ENCODE measurements at regions not wholly inside any gene's neighbourhood (a gene's known extent, or its start where the extent isn't known, plus 50 kb on each side); places are given as distances from the start of the nearest gene placed in this dataset.

DNA sequence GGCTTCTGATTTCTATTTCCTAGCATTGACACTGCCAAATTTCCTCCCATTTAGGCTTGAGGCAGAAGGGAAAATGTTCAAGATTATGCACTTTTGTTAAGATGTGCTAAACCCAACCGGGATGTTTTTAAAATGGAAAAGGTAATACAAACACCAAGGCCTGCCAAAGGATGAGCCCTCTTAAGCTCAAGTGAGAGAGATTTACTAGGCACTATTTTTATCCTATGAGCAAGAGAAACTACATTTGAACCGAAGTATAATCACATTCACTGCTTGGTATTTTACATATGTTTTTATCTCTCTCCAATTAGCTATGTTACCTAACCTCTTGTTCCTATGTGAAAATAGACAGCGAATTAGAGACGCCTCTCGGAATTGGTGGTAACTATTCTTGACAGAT is 295.8 kb downstream of the GABRB3 start:
- DNase-seq (no peak), ATAC-seq (peak; percentile 47)
- intact Hi-C loops (cut with micrococcal nuclease): no loop called here

DNA sequence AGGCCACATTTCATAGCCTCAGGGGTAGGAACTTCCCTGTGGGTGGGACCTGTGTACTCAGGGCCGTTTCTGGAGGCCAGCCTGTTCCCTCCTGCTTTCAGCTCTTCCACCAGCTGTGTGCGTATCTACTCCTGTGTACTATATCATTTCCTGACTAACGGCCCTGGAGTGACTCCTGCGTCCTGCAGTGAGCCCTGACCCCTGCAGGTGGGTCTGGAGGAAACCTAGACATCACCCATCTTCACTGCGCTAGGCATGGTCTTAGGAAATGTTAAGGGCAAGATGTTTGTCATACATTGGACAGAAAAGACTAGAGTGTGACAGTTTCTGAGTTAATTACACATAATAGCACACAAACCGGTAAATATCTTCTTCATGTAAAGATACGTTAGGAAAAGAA is 297.3 kb downstream of the GABRB3 start:
- no peak for ATAC-seq
- intact Hi-C loops (cut with micrococcal nuclease): no loop called here

DNA sequence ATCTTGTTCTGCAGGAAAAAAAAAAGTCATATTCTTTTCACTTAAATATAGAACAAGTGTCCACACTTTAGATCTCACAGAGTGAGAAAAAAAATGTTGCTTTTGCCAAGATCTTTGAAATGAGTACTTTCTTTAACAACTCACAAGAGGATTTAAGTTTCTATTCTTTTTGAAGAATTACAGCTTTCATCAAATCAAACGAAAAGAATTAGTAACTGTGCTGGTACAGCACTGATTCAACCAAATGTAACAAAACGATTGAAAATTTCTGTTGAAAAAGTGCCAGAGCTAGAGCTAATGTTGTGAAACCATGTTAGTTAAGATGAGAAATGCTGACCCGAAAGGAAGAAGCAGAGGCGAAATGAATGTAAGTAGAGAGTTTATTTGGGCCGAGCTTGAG is 300.2 kb downstream of the GABRB3 start:
- DNase-seq: no peak
- ATAC-seq: no peak
- intact Hi-C loops (cut with micrococcal nuclease): no loop called here

More for the DNA sequence above, 297.3 kb downstream of the GABRB3 start:
- DNase-seq: no peak

DNA sequence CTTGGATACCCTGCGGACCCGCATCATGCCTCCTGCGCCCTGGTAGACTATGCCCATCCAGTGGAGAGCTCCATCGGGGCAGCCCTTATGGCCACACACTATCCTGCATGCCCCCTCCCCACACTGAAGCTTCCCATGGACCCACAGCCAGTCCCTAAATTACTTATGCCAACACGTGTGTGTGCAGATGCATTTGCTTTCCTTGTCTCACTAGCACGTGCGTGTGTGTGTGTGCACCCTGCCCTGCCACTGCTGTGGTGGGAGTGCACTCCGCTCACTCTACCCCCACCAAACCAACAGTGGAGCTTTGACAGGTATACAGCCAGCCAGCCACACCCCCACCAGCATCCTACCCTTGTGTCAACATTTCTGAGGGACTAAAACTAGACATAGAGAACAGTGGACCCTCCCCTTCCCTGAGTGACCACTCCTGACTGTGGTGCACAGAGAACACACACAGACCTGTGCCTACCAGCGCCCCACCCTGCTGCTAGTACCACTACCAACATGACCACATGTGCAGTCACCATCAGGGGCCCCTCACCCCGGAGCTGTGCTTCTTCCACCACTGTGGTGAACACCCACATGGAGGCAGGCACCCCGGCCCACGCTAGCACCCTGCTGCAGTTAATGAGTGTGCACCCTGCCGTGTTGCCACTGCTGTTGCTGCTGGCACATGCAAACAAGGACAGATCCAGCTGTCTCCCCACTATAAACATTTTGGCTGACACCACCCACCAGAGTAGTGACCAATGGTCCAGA is 310.8 kb downstream of the GABRB3 start:
- intact Hi-C loops (cut with micrococcal nuclease): no loop called here
- DNase-seq (no peak), ATAC-seq (no peak)

DNA sequence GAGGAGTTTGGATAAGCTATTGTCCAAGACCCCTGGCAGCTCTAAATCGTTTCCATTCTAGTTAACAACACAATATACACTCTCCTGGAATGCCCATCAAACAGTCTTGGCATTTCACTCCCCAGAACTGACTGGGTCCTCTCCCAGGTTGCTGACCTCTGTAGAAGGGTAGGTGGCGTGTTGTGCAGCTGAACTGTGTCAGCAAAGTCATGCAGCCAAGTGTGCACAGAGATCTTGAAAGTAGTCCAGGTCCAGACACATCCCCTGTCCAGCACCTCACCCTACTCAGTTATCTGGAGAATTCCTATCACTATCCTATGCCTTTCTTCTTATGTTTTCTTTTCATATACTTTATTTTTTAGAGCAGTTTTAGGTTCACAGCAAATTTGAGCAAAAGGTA is 312.7 kb downstream of the GABRB3 start:
- DNase-seq (no peak), ATAC-seq (peak; percentile 20)
- intact Hi-C loops (cut with micrococcal nuclease): no loop called here

DNA sequence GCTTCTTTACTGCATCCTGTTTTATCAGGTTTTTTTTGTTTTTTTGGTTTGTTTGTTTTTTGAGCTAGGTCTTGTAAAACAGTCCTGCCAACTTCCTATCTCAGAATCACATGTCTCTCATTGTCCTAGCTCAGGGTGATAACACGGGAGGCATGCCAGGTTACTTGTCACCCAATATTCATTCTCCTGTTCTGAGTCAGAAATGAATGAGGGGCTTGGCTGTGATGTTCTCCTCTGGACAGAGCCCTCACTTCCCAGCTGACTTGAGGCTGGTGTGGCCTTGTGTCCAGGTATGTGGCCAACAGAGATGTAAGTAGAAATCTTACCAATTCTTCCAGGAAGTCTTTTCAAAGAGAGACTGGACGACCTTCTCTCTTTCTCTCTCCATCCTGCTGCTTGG is 317.0 kb downstream of the GABRB3 start:
- DNase-seq (no peak), ATAC-seq (no peak)
- intact Hi-C loops (cut with micrococcal nuclease): no loop called here

DNA sequence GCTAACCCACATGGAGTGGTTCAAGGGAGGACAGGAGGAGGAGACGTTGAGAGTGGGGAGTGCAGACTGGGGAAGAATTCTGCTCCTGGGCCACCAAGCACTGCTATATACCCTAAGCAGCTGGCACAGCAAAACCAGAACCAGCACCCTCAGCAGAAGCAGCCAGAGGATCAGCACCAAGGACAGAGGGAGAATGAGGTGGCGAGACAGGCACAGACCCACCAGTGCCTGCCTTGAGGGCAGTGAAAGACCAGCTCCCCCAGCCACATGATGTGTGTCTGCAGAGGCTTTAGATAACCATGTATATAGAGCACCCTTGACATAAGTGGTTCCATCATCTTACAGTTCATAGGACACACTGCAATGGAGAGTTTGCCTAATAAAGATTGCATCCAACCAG is 319.0 kb downstream of the GABRB3 start:
- intact Hi-C loops (cut with micrococcal nuclease): no loop called here

DNA sequence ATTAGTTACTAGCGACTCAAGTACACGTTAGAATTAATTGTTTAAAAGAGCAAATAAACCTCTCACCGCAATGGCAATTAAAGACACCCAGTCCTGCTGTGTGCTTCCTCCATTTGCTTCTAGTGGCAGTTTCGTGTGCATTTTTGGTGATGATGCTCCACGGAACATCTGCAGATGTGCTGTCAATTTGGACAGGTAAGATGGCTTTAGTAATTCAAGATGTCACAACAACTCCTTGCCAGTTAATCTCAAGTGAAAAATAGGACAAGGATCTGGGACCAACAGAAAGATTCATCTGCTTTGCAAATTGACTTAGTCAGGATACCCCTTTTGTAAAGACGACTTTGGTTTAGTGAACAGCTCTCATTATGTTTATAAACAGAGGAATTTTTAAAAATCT is 320.9 kb downstream of the GABRB3 start:
- DNase-seq (no peak), ATAC-seq (no peak)
- intact Hi-C loops (cut with micrococcal nuclease): no loop called here

More for the DNA sequence above, 319.0 kb downstream of the GABRB3 start:
- ATAC-seq (peak; percentile 34), DNase-seq (no peak)

DNA sequence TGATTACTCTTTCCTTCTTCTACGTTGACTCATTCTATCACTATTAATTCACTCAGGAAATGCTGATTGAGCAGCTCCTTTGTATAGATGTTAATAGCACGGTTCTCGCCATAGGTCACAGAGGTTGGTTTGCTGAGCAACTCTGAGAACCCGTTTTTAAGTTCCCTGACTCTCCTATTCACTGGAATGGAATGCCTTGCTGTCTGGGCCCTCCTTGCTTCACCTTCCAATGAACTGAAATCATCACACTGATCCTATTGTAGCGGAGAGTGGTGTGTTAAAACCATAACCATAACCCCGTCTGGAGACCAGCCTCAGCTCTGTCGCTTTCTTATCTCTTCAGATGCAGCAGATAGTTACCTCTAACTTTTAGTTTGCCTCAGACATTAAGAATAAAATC is 323.6 kb downstream of the GABRB3 start:
- intact Hi-C loops (cut with micrococcal nuclease): no loop called here
- ATAC-seq (no peak), DNase-seq (no peak)

DNA sequence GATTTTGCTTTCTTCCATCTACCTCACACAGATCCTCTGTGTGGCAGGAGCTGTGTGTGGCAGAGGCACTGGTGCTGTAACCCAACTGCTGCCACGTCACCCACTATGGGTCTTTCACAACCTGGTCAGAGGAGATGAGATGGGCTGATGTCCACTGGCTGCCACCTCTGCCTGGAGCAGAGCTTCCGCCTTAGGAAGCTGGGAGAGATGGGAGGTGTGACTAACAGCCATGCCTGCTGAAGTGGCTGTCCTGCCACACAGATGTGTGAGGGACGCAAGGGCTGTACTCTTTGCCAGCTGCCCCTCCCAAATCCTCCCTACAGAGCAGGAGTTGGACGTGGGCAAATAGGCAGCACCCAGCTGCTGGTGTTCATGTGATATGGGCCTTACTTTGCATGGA is 329.5 kb downstream of the GABRB3 start:
- DNase-seq (peak; percentile 66), ATAC-seq (peak; percentile 96)
- intact Hi-C loops (cut with micrococcal nuclease): no loop called here

DNA sequence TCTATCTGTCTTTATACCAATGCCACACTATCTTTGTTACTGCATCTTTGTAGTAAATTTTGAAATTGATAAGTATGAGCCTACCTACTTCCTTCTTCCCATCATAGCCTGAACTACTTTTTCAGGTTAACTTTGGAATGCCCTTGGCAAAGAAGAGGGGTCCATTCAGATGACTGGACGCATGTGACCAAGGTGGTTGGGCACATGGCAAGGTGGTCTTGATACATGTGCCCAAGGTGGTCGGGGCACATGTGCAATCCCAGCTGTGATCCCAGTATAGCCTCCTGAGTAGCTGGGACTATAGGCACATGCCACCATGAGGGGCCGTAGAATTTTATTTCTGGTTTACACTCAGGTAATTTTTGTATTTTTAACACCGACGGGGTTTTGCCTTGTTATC is 330.2 kb downstream of the GABRB3 start:
- no peak for DNase-seq
- intact Hi-C loops (cut with micrococcal nuclease): no loop called here
- ATAC-seq: no peak

DNA sequence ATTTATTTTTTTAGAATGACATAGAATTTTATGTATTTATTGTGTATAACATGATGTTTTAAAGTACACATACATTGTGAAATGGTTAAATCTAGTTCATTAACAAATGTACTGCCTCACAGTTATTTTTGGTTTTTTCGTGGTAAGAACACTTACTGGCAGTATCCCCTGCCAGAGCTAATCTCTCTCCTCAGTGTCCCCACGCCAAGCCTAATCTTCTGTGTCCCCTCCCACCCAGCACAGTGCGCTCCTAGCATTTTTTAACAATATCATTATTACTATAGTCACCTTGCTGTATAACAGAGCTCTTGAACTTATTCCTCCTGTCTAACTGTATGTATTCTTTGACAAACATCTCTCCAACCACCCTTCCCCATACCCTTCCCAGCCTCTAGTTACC is 333.2 kb downstream of the GABRB3 start:
- intact Hi-C loops (cut with micrococcal nuclease): no loop called here
- DNase-seq (no peak), ATAC-seq (peak; percentile 56)

DNA sequence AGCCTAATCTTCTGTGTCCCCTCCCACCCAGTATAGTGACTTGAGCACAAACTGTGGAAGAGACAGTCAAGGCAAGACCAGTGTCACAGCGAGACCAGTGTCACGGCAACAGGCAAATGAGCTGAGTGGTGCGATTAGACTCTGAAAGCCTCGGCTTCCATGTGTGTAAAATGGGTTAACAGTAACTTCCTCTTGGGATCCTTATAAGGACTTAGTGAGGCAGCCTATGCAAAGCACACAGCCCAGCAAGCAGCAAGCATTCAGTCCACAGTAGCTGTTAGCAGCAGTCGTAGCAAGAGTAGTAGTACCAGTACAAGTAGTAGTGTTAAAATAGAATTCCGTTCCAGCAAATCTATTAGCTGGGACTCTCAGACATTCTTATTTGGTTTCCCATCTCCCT is 334.1 kb downstream of the GABRB3 start:
- no peak for DNase-seq
- ATAC-seq: no peak
- intact Hi-C loops (cut with micrococcal nuclease): no loop called here

DNA sequence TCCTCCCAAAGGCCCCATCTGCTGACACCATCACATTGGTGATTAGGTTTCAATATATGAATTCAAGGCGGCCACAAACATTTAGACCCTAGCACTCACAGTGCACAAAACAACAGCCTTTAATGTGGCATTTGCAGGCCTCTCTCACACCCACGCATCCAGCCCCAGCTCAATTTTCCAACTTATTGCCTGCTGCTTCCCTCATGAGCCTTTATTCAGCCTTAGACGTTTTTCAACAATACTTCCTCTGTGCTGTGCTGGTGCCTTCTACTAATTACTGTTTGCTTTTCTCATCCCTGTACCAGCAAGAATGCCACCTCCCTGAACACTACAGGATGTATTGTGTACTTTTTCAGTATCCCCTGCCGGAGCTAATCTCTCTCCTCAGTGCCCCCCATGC is 334.6 kb downstream of the GABRB3 start:
- DNase-seq: no peak
- intact Hi-C loops (cut with micrococcal nuclease): no loop called here
- ATAC-seq: no peak

DNA sequence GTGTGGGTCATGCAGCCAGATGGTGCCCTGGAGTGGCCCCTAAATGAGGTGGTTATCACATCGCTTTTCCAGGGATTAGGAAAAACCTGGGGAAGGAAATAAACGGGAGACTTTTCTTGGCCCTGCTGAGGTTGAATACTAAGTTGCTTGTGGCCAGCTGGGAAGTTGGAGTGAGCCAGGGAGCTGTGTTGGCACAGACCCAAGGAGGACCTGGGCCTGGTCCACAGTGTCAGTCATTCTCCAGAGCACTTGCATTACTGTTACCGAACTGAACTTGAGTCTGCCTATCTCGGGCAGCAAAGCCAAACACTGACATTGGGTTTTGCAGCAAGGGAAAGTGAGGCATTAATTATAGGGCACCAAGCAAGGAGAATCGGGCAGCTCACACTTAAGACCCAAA is 339.0 kb downstream of the GABRB3 start:
- intact Hi-C loops (cut with micrococcal nuclease): no loop called here
- DNase-seq (peak; percentile 68), ATAC-seq (peak; percentile 90)

DNA sequence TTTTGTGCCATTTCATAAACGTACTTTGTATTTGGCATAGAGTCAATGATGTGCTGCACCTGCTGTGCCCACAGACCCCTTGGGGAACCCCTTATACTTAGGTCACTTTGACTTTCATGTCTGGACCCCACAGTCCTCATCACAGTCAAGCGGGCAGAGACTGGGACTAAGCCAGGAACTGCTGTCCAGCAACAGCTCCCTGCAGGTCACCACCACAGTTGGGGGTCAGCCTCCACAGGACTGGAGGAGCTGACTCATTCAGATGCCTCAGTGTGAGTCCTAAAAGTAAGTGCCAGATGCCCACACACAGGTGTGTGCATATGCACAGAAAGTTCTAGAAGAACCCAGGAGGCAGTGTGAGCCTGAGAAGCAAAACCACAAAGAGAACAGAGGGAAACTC is 339.8 kb downstream of the GABRB3 start:
- ATAC-seq (no peak), DNase-seq (no peak)
- intact Hi-C loops (cut with micrococcal nuclease): no loop called here

DNA sequence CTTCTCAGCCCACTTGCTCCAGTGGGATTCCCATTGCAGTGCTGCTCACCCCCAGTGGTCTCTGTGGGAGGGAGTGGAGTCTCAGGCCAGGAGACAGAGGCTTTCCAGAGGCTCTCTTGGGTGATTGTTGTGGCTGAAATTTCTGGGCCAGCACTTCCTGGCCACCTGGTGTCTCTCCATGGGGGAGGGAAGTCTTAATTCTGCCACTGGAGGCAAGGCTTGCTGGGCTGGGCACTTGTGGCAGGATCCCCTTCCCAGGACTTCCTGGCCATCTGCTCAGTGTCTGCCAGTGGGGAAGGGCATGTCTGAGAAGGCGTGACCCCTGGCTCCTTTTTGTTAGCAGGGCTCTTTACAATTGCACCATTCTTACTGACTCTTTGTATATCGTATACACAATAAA is 351.8 kb downstream of the GABRB3 start:
- ATAC-seq: no peak

DNA sequence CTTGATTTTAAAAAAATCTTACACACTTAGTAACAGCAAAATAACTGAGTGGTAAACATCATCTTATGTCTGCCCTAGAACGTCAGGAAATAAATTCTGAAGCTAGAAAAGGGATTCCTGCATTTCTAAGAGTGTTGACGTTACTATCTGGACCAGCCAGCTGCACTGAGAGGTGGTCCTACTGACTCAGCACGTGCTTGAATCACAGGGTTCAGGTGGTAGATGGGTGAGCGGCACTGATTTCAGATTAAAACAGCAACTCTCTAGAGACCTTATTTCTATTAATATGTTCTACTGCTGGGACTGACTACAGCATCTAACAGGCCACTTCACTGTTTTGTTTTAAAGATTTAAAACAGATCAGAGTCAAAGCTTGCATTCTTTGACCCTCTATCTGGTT is 377.2 kb downstream of the GABRB3 start:
- ATAC-seq: peak; percentile 37
- intact Hi-C loops (cut with micrococcal nuclease): no loop called here
- no peak for DNase-seq

More for the DNA sequence above, 351.8 kb downstream of the GABRB3 start:
- intact Hi-C loops (cut with micrococcal nuclease): no loop called here
- no peak for DNase-seq

DNA sequence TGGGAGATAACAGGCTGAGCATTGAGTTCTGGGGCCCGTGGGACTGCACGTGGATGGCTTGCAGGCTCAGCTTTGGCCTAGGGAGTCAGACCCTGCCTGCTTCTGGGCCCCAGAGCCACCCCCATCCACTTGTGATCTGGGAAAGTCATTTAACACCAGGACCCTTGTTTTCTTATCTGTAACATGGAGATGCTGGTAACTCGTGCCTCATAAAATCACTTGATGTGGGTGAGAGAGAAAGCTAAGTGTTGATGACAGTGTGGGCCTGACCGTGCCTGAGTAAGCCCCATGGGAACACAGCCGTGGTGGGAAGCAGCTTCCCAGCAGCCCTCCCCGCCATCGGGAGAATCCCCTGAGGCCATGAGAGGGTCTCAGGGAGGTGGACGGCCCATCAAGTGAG is 378.1 kb downstream of the GABRB3 start:
- DNase-seq (peak; percentile 73), ATAC-seq (peak; percentile 87)
- intact Hi-C loops (cut with micrococcal nuclease): no loop called here

DNA sequence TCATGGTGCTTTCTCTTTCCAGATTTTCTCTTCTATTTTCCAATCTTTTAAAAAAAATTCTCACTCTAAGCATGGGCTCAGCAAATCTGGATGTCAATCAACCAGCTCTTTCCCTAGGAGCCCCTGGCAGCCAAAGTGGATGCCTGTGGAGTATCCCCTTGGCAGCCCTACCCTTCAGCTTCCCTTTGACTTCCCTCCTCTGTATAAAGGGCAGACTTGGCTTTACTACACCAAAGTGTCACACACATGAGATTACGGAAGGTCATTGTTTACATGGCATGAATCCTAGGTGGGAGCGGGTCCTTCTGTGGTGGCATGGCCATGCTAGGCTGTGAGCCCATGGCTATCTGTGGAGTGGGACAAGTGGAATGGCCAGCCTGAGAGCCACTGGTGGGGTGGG is 379.9 kb downstream of the GABRB3 start:
- intact Hi-C loops (cut with micrococcal nuclease): no loop called here
- ATAC-seq: peak; percentile 48
- no peak for DNase-seq

DNA sequence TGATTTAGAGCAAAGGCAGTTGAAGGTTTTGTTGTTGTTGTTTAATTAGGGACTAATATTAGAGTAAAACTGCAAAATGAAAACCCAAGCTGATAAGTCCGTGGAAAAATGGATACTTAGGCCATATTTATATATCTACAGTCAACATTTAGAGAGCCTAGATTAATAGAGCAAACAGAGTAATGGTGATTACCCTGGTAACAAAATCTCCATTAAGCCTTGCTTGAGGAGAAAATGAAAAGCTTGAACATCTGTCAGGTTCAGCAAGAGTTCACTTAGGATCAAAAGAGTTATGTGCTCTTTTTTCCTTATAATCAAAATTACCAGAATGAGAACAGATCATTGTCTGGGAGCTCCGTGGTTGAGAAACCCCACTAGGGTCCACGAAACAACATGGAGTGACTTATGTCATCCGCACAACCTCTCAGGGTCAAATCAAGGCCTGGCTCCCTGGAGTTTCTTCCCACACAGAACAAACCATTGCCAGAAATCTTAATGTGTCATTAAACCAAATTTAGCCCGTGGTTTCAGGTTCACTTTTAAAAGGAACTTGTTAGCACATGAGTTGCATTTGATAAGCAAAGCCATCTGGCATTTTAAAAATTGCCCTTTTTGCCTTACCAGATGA is 381.2 kb downstream of the GABRB3 start:
- DNase-seq (no peak), ATAC-seq (peak; percentile 53)
- intact Hi-C loops (cut with micrococcal nuclease): no loop called here
